CD14-positive monocyte (primary cell): ENCODE measurements at regions not wholly inside any gene's neighbourhood (a gene's known extent, or its start where the extent isn't known, plus 50 kb on each side); places are given as distances from the start of the nearest gene placed in this dataset.

ENCODE experiments used
- DNase-seq, 3 donors: peaks; one replicate each; pipeline ENCODE4 v3.0.0-alpha.2; 2011 to 2022
- H2AFZ ChIP-seq: 2 replicates; pipeline ENCODE4 v1.6.0; 2012; ENCODE audit warnings: mild to moderate bottlenecking, low read depth, low read length, inconsistent platforms; ENCODE audit not compliant: insufficient read depth, poor library complexity, severe bottlenecking
- H3K27ac ChIP-seq, 2 donors: 1 replicate in 1 of 2; 2 replicates in 1 of 2; pipeline ENCODE4 v1.5.1; 2012 to 2013; ENCODE audit warnings: low read length in 2 of 2, control low read depth in 1 of 2, inconsistent platforms in 1 of 2, low read depth in 1 of 2, mild to moderate bottlenecking in 1 of 2
- H3K27me3 ChIP-seq, 2 donors: one replicate each; pipeline versions ENCODE4 v1.6.0 to v1.6.1; 2011 to 2013; ENCODE audit warnings: low read length in 2 of 2; ENCODE audit not compliant: control insufficient read depth in 2 of 2, insufficient read depth in 2 of 2
- H3K36me3 ChIP-seq, 2 donors: replicated peaks in 1 of 2; 1 replicate in 1 of 2; 2 replicates in 1 of 2; pipeline versions ENCODE4 v1.5.1 to v1.6.1; 2012 to 2013; ENCODE audit warnings: low read length in 2 of 2, control low read depth in 1 of 2, inconsistent platforms in 1 of 2, mild to moderate bottlenecking in 1 of 2; ENCODE audit not compliant: insufficient read depth in 2 of 2, control insufficient read depth in 1 of 2
- H3K4me1 ChIP-seq, 2 donors: 1 replicate in 1 of 2; 2 replicates in 1 of 2; pipeline versions ENCODE4 v1.5.1 to v1.6.1; 2012 to 2013; ENCODE audit warnings: low read length in 2 of 2, control low read depth in 1 of 2, inconsistent platforms in 1 of 2, mild to moderate bottlenecking in 1 of 2, moderate library complexity in 1 of 2; ENCODE audit not compliant: insufficient read depth in 2 of 2, control insufficient read depth in 1 of 2
- H3K4me2 ChIP-seq: replicated peaks from 2 replicates; pipeline ENCODE3; 2012; ENCODE audit warnings: low read length, moderate library complexity, mild to moderate bottlenecking; ENCODE audit not compliant: poor library complexity, severe bottlenecking; ENCODE audit errors: extremely low read depth
- H3K4me3 ChIP-seq, 3 experiments: fragments of 200-600 bp in 1 of 3; sonication (generic) in 1 of 3; replicated peaks in 1 of 3; 1 replicate in 2 of 3; 2 replicates in 1 of 3; pipeline ENCODE4 v1.5.1; 2011 to 2013; ENCODE audit warnings: low read length in 3 of 3, mild to moderate bottlenecking in 3 of 3, control low read depth in 2 of 3, low read depth in 2 of 3, inconsistent platforms in 1 of 3, moderate library complexity in 1 of 3
- H3K79me2 ChIP-seq: 2 replicates; pipeline ENCODE4 v1.6.0; 2012; ENCODE audit warnings: mild to moderate bottlenecking, control low read depth, inconsistent platforms, low read length, moderate library complexity; ENCODE audit not compliant: insufficient read depth
- H3K9ac ChIP-seq: 2 replicates; pipeline ENCODE4 v1.6.0; 2017; ENCODE audit warnings: low read length, mild to moderate bottlenecking; ENCODE audit not compliant: insufficient read depth, poor library complexity, severe bottlenecking
- H3K9me3 ChIP-seq, 2 donors: replicated peaks in 1 of 2; 1 replicate in 1 of 2; 2 replicates in 1 of 2; pipeline versions ENCODE4 v1.5.1 to v1.6.1; 2012 to 2013; ENCODE audit warnings: low read length in 2 of 2, control low read depth in 1 of 2; ENCODE audit not compliant: control insufficient read depth in 1 of 2, insufficient read depth in 1 of 2
- H4K20me1 ChIP-seq: 2 replicates; pipeline ENCODE4 v1.6.0; 2012; ENCODE audit warnings: mild to moderate bottlenecking, low read length, control low read depth, moderate library complexity; ENCODE audit not compliant: insufficient read depth
- H3K27ac Mint-ChIP-seq, 7 donors: one replicate each; pipeline ENCODE4 v1.8.0; 2020; ENCODE audit warnings: mild to moderate bottlenecking in 7 of 7, mixed read lengths in 7 of 7, moderate library complexity in 6 of 7, inconsistent platforms in 2 of 7
- H3K27me3 Mint-ChIP-seq, 3 donors: one replicate each; pipeline ENCODE4 v1.8.0; 2021 to 2022; ENCODE audit warnings: low read depth in 3 of 3, mild to moderate bottlenecking in 3 of 3, mixed read lengths in 3 of 3, moderate library complexity in 3 of 3, inconsistent platforms in 1 of 3
- H3K36me3 Mint-ChIP-seq, 2 donors: one replicate each; pipeline ENCODE4 v1.8.0; 2020; ENCODE audit warnings: mixed read lengths in 2 of 2, inconsistent platforms in 1 of 2, mild to moderate bottlenecking in 1 of 2
- H3K4me1 Mint-ChIP-seq: one replicate; pipeline ENCODE4 v1.8.0; 2020; ENCODE audit warnings: mild to moderate bottlenecking, mixed read lengths
- H3K4me3 Mint-ChIP-seq, 2 donors: one replicate each; pipeline ENCODE4 v1.8.0; 2020; ENCODE audit warnings: mild to moderate bottlenecking in 2 of 2, mixed read lengths in 2 of 2, moderate library complexity in 1 of 2
- H3K9me3 Mint-ChIP-seq, 7 donors: one replicate each; pipeline ENCODE4 v1.8.0; 2020 to 2022; ENCODE audit warnings: mixed read lengths in 7 of 7, mild to moderate bottlenecking in 6 of 7, moderate library complexity in 6 of 7, inconsistent platforms in 2 of 7
- WGBS: methylation state at CpG from one replicate; pipeline ENCODE4 v1.1.5; 2013; ENCODE audit warnings: missing lambda C conversion rate; ENCODE audit not compliant: insufficient coverage; 5-methylcytosine and 5-hydroxymethylcytosine counted together
- intact Hi-C, 2 donors: fragments of 100-400 bp; cut with micrococcal nuclease; formaldehyde crosslinking; loops; one replicate each; pipeline versions ENCODE4 v1.15.0 to v1.15.1; 2023
- TF ChIP-seq, protein P1 (sequence below): fragments of 200-600 bp; IDR thresholded peaks from one replicate; pipeline ENCODE4 v1.8.0; 2022; ENCODE audit warnings: antibody characterized with exemption, mild to moderate bottlenecking

- intact Hi-C loops: no loop called here
- WGBS: 100% methylated on average over 1 of the region's 4 CpGs
- Histone ChIP-seq H3K4me1 (no peaks in the 10 kb centered on the region), H3K4me3 (no peak overlapping the region), H3K36me3 (no peaks in the 10 kb centered on the region), H3K9ac (no peak overlapping the region), H3K4me2 (no peak overlapping the region), H3K9me3 (no peaks in the 10 kb centered on the region), H4K20me1 (no peaks in the 10 kb centered on the region), H3K79me2 (no peaks in the 10 kb centered on the region), H2AFZ (no peak overlapping the region), H3K27ac (no peak overlapping the region), H3K27me3 (no peaks in the 10 kb centered on the region)
- peaks cover 0 to 2% (median under 1%) of the 10 kb centered on the region in 3 donors for H3K27me3 Mint-ChIP-seq
- no peak overlapping the region for H3K4me3 Mint-ChIP-seq
- H3K4me1 Mint-ChIP-seq: no peaks in the 10 kb centered on the region
- TF ChIP-seq, protein P1, sequence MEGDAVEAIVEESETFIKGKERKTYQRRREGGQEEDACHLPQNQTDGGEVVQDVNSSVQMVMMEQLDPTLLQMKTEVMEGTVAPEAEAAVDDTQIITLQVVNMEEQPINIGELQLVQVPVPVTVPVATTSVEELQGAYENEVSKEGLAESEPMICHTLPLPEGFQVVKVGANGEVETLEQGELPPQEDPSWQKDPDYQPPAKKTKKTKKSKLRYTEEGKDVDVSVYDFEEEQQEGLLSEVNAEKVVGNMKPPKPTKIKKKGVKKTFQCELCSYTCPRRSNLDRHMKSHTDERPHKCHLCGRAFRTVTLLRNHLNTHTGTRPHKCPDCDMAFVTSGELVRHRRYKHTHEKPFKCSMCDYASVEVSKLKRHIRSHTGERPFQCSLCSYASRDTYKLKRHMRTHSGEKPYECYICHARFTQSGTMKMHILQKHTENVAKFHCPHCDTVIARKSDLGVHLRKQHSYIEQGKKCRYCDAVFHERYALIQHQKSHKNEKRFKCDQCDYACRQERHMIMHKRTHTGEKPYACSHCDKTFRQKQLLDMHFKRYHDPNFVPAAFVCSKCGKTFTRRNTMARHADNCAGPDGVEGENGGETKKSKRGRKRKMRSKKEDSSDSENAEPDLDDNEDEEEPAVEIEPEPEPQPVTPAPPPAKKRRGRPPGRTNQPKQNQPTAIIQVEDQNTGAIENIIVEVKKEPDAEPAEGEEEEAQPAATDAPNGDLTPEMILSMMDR: no peak
- H3K9me3 Mint-ChIP-seq: peaks cover 0 to 5% (median 0%) of the 10 kb centered on the region in 7 donors
- no peaks in the 10 kb centered on the region for H3K36me3 Mint-ChIP-seq
- no peak overlapping the region for H3K27ac Mint-ChIP-seq
- DNase-seq: no peak
Observed at GRCh38 chr11:127677660-127678425, 677.3 kb upstream of the KIRREL3 start.

DNA sequence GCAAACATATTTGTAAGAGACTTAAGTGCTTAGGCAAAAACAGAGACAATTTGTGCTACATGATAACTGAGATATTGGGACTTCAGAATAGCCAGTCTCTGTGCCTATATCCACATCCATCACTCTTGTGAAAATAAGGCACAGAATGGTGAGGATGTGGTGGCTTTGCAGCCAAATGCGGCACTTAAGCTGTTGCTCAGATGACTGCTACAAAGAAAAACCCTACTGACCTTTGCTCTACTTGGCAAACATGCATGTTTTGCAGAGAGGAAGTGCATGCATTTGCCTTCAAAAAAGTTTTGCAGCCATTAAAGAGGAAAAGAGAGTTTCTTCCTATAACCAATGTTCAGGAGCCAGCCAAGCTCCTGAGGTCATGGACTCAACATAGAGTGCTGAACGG is 675.0 kb upstream of the KIRREL3 start:
- no peak overlapping the region for H3K27ac ChIP-seq
- H3K4me3 Mint-ChIP-seq: no peak overlapping the region
- H3K4me1 ChIP-seq: no peaks in the 10 kb centered on the region
- no peaks in the 10 kb centered on the region for H3K79me2 ChIP-seq
- TF ChIP-seq, protein P1: no peak
- H3K4me1 Mint-ChIP-seq: no peaks in the 10 kb centered on the region
- intact Hi-C loops: no loop called here
- no peak overlapping the region for H3K4me2 ChIP-seq
- H3K36me3 ChIP-seq: no peaks in the 10 kb centered on the region
- 90% methylated on average over 1 of the region's 2 CpGs for WGBS
- no peak overlapping the region for H3K27ac Mint-ChIP-seq
- no peak for DNase-seq
- peaks cover 0 to 2% (median 0%) of the 10 kb centered on the region in 3 donors for H3K27me3 Mint-ChIP-seq
- H2AFZ ChIP-seq: no peak overlapping the region
- H3K9me3 ChIP-seq: no peaks in the 10 kb centered on the region
- H3K9me3 Mint-ChIP-seq: peaks cover 0 to 4% (median 0%) of the 10 kb centered on the region in 7 donors
- H3K27me3 ChIP-seq: no peaks in the 10 kb centered on the region
- no peaks in the 10 kb centered on the region for H3K36me3 Mint-ChIP-seq
- H3K9ac ChIP-seq: no peak overlapping the region
- H3K4me3 ChIP-seq: no peak overlapping the region
- H4K20me1 ChIP-seq: no peaks in the 10 kb centered on the region
